NB4 (cell line): ENCODE measurements at regions not wholly inside any gene's neighbourhood (a gene's known extent, or its start where the extent isn't known, plus 50 kb on each side); places are given as distances from the start of the nearest gene placed in this dataset.
A peak's percentile ranks its signal among the peaks of the same experiment; 100 is the strongest.

Source experiments
- DNase-seq: peaks from one replicate; pipeline ENCODE4 v3.0.0; 2010; ENCODE audit warnings: low read depth
- H3K4me3 ChIP-seq: one replicate; pipeline ENCODE4 v1.5.1; 2011; ENCODE audit warnings: mild to moderate bottlenecking, low read depth, low read length, moderate library complexity
- MYC ChIP-seq: IDR thresholded peaks from 2 replicates; pipeline ENCODE4 v1.6.1; 2011; ENCODE audit warnings: low read depth, low read length
- POLR2A ChIP-seq: IDR thresholded peaks from 2 replicates; pipeline ENCODE4 v1.6.1; 2011; ENCODE audit warnings: mild to moderate bottlenecking; ENCODE audit not compliant: insufficient read length; ENCODE audit errors: extremely low read depth
- TF ChIP-seq, protein P1 (sequence below): IDR thresholded peaks from 2 replicates; pipeline ENCODE4 v1.6.1; 2011; ENCODE audit warnings: low read depth, low read length
- TF ChIP-seq, protein P2 (sequence below): IDR thresholded peaks from one replicate; pipeline ENCODE4 v1.5.1; 2012; ENCODE audit warnings: low read depth, low read length

DNA sequence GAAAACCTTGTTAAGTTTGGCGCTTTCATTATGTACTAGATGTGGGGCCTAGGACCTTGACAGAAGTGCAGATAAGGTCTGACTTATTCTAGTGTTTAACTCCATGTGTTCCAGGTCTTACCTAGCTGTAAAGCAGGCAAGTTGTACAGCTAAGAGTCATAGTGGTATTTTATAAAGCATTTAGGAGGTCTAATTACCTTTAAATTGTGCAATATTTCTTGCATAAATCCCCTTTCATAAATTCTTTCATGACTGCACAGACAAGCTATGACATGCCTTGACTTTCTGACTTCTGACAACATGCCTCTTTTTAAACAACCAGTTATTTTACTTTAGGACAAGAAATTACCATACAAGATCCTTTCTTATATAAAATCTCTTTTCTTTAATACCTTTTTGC is 151.6 kb upstream of the VSTM2A start:
- TF ChIP-seq, protein P1, sequence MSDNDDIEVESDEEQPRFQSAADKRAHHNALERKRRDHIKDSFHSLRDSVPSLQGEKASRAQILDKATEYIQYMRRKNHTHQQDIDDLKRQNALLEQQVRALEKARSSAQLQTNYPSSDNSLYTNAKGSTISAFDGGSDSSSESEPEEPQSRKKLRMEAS, result no peak
- TF ChIP-seq MYC (no peak), POLR2A (no peak)
- TF ChIP-seq, protein P2, sequence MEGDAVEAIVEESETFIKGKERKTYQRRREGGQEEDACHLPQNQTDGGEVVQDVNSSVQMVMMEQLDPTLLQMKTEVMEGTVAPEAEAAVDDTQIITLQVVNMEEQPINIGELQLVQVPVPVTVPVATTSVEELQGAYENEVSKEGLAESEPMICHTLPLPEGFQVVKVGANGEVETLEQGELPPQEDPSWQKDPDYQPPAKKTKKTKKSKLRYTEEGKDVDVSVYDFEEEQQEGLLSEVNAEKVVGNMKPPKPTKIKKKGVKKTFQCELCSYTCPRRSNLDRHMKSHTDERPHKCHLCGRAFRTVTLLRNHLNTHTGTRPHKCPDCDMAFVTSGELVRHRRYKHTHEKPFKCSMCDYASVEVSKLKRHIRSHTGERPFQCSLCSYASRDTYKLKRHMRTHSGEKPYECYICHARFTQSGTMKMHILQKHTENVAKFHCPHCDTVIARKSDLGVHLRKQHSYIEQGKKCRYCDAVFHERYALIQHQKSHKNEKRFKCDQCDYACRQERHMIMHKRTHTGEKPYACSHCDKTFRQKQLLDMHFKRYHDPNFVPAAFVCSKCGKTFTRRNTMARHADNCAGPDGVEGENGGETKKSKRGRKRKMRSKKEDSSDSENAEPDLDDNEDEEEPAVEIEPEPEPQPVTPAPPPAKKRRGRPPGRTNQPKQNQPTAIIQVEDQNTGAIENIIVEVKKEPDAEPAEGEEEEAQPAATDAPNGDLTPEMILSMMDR, result no peak
- no peak for DNase-seq
- no peak overlapping the region for H3K4me3 ChIP-seq

DNA sequence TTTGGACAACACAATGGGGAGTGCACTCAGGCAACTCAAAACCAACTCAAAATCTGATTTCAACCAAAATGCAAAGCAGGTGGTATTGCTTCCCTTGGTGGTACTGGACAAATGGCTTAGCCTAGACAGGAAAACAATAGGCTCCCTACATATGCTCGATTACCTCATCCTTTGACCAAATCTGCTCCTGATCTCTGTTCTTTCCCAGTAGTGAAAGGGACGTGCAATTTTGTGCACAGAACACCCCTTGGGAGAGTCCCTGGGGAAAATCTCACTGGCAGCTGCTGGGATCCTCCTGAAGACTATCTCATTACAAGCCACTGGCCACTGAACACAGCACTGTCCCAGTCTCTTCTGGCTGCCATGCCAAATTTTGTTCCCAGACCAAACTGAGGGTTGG is 149.2 kb upstream of the VSTM2A start:
- no peak overlapping the region for H3K4me3 ChIP-seq
- TF ChIP-seq, protein P2, result no peak
- TF ChIP-seq POLR2A (no peak), MYC (no peak)
- TF ChIP-seq, protein P1, result no peak
- no peak for DNase-seq

DNA sequence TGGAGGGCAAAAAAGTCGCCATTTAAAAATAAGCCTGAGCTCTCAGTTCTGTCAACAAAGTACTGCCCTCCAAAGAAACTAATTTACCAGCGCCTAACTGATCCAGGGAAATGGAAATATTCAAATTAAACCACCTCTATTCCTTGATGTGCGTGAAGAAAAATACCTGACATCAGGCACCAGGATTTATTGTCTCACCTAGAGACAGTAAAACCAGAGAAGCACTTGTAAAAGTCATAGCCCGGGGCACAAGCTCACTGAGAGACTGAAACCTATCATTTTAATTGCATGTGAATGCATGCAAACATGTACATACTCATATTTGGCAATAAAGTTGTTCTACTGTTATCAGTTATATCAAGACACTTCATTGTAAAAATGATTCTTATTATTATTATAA is 147.3 kb upstream of the VSTM2A start:
- DNase-seq, result peak; percentile 25
- TF ChIP-seq, protein P2, result no peak
- TF ChIP-seq MYC, result no peak
- no peak for TF ChIP-seq POLR2A
- TF ChIP-seq, protein P1, result no peak
- no peak overlapping the region for H3K4me3 ChIP-seq

DNA sequence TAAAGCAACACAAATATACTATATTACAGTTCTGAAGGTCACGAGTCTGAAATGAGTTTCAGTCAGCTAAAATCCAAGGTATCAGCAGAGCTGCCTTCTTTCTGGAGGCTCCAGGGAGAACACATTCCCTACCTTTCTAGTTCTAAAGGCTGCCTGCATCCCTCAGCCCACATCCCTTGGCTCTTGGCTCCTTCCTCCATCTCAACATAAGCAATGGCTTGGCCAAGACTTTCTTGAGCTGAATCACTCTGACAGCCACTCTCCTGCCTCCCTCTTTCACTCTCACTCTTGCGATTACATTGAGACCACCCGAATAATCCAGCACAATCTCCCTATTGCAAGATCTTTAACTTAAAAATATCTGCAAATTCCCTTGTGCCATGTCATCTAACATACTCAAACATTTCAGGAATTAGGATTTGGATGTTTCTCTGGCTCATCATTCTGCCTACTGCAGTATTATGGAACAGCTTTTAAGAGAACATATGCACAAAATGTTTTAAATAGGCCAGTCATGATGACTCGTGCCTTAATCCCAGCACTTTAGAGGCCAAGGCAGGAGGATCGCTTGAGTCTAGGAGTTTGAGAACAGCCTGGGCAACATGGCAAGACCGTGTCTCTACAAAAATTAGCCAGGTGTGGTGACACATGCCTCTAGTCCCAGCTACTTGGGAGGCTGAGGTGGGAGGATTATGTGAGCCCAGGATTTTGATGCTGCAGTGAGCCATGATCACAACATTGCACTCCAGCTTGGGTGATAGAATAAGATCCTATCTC is 144.2 kb upstream of the VSTM2A start:
- H3K4me3 ChIP-seq, result no peak overlapping the region
- TF ChIP-seq, protein P2, result no peak
- TF ChIP-seq POLR2A (no peak), MYC (no peak)
- TF ChIP-seq, protein P1, result no peak
- DNase-seq, result peak; percentile 12

DNA sequence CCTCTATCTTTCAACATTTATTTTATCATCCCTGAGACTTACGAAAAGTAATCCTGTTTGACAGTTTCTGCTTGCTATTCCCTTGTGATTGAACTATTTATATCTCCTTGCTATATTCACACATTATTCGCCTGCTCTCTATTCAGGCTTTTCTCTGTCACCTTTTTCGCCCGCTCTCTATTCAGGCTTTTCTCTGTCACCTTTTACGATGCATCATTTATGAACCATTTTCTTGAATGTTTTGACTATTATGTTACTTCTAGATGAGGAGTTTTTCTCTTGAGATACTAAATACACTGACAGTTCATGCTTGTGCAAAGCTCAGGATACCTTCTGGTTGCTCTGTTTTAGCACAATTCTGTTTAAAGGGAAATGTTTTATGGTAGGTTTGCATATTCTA is 143.3 kb upstream of the VSTM2A start:
- H3K4me3 ChIP-seq, result no peak overlapping the region
- no peak for DNase-seq
- TF ChIP-seq, protein P1, result no peak
- no peak for TF ChIP-seq POLR2A
- TF ChIP-seq, protein P2, result no peak
- no peak for TF ChIP-seq MYC

DNA sequence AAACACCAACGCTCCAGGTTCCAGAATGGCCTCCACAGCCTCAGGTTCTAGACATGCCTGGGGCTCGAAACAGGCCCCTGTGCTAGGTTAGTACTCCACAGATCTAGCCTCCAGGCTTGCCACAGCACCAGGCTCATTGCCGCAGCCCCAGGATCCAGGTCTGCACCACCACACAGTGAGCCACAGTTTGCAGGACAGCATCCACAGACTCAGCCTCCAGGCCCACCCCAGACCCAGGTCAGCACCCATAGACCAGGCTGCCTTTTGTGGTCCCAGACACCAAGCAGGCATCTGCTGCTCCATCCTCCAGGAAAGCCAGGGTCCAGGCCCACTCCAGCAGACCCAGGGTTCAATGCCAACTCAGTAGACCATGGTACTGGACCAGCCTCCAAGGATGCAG is 132.3 kb upstream of the VSTM2A start:
- TF ChIP-seq POLR2A (no peak), MYC (no peak)
- TF ChIP-seq, protein P1, result no peak
- TF ChIP-seq, protein P2, result no peak
- no peak overlapping the region for H3K4me3 ChIP-seq
- no peak for DNase-seq
